ENCODE measurements at regions not wholly inside any gene's neighbourhood (a gene's known extent, or its start where the extent isn't known, plus 50 kb on each side); places are given as distances from the start of the nearest gene placed in this dataset.

DNA sequence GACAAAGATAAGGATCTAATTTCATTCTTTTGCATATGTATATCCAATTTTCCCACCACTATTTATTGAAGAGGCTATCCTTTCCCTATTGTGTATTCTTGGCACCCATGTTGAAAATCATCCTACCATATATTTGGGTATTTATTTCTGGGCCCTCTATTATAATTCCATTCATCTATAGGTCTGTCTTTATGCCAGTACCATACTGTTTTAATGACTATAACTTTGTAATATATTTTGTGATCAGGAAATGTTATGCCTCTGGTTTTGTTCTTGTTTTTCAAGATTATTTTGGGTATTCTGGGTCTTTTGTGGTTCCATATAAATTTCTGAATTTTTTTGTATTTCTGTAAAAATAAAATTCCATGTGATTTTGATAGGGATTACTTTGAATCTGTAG is 347.6 kb upstream of the SULF2 start:
- no peak for ATAC-seq
- no peak for TF ChIP-seq TCF4 (CRISPR knock-in tag; IDR thresholded peaks at IDR 0.05; ENCODE audit: borderline replicate concordance)
- TF ChIP-seq, protein P1, sequence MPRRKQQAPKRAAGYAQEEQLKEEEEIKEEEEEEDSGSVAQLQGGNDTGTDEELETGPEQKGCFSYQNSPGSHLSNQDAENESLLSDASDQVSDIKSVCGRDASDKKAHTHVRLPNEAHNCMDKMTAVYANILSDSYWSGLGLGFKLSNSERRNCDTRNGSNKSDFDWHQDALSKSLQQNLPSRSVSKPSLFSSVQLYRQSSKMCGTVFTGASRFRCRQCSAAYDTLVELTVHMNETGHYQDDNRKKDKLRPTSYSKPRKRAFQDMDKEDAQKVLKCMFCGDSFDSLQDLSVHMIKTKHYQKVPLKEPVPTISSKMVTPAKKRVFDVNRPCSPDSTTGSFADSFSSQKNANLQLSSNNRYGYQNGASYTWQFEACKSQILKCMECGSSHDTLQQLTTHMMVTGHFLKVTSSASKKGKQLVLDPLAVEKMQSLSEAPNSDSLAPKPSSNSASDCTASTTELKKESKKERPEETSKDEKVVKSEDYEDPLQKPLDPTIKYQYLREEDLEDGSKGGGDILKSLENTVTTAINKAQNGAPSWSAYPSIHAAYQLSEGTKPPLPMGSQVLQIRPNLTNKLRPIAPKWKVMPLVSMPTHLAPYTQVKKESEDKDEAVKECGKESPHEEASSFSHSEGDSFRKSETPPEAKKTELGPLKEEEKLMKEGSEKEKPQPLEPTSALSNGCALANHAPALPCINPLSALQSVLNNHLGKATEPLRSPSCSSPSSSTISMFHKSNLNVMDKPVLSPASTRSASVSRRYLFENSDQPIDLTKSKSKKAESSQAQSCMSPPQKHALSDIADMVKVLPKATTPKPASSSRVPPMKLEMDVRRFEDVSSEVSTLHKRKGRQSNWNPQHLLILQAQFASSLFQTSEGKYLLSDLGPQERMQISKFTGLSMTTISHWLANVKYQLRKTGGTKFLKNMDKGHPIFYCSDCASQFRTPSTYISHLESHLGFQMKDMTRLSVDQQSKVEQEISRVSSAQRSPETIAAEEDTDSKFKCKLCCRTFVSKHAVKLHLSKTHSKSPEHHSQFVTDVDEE (CRISPR knock-in tag; IDR thresholded peaks at IDR 0.05) = no peak
- TF ChIP-seq ESRRG (CRISPR knock-in tag; IDR thresholded peaks at IDR 0.05) = no peak
- TF ChIP-seq SNAI2 (CRISPR knock-in tag; IDR thresholded peaks at IDR 0.05) = no peak
- no peak for TF ChIP-seq ZFP3 (CRISPR knock-in tag; IDR thresholded peaks at IDR 0.05)
- no peak for TF ChIP-seq CSRNP3 (CRISPR knock-in tag; IDR thresholded peaks at IDR 0.05)
- TF ChIP-seq, protein P2, sequence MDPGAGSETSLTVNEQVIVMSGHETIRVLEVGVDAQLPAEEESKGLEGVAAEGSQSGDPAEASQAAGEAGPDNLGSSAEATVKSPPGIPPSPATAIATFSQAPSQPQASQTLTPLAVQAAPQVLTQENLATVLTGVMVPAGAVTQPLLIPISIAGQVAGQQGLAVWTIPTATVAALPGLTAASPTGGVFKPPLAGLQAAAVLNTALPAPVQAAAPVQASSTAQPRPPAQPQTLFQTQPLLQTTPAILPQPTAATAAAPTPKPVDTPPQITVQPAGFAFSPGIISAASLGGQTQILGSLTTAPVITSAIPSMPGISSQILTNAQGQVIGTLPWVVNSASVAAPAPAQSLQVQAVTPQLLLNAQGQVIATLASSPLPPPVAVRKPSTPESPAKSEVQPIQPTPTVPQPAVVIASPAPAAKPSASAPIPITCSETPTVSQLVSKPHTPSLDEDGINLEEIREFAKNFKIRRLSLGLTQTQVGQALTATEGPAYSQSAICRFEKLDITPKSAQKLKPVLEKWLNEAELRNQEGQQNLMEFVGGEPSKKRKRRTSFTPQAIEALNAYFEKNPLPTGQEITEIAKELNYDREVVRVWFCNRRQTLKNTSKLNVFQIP (CRISPR knock-in tag; IDR thresholded peaks at IDR 0.05; ENCODE audit: borderline replicate concordance, low read depth) = no peak

DNA sequence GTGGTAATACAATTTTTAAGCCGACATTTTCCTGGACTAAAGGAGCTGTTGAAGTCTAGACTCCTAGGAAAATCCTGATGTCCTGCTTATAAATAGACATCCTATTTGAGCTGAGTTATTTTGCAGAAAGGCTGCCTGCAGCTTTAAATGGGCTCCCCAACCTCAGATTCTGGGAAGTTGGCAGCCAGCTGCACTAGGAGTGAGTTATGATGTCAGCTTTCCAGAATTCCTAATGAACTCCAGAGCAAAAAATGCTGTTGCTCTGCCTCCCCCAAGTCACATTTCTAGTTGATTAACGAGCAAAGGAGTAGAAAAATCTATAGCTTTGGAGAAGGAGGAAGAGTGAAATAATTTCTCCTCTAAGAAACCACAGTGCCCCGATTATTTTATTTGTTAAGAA is 346.3 kb upstream of the SULF2 start:
- ATAC-seq = no peak
- TF ChIP-seq ISL1 (CRISPR knock-in tag; IDR thresholded peaks at IDR 0.05) = 0 out of 2 replicates have a peak, but pooled peaks have one; percentile 26
- TF ChIP-seq, protein P1 (CRISPR knock-in tag; IDR thresholded peaks at IDR 0.05) = no peak
- no peak for TF ChIP-seq ESRRG (CRISPR knock-in tag; IDR thresholded peaks at IDR 0.05)

GRCh38 chr20:48129345-48129942 is 344.2 kb upstream of the SULF2 start:
- ATAC-seq = no peak
- TF ChIP-seq ZFP3 (CRISPR knock-in tag; IDR thresholded peaks at IDR 0.05) = no peak
- no peak for TF ChIP-seq TOX (CRISPR knock-in tag; IDR thresholded peaks at IDR 0.05; ENCODE audit: borderline replicate concordance)
- no peak for TF ChIP-seq CREB5 (CRISPR knock-in tag; IDR thresholded peaks at IDR 0.05; ENCODE audit: low read depth)
- TF ChIP-seq OSR1 (CRISPR knock-in tag; IDR thresholded peaks at IDR 0.05) = no peak
- no peak for TF ChIP-seq RARB (CRISPR knock-in tag; IDR thresholded peaks at IDR 0.05)
- TF ChIP-seq, protein P1 (CRISPR knock-in tag; IDR thresholded peaks at IDR 0.05) = no peak
- no peak for TF ChIP-seq ZNF8 (CRISPR knock-in tag; IDR thresholded peaks at IDR 0.05)
- TF ChIP-seq BACH2 (CRISPR knock-in tag; IDR thresholded peaks at IDR 0.05; ENCODE audit: borderline replicate concordance) = no peak
- no peak for TF ChIP-seq TCF4 (CRISPR knock-in tag; IDR thresholded peaks at IDR 0.05; ENCODE audit: borderline replicate concordance)
- TF ChIP-seq ESRRG (CRISPR knock-in tag; IDR thresholded peaks at IDR 0.05) = no peak
- no peak for TF ChIP-seq ZFP30 (CRISPR knock-in tag; IDR thresholded peaks at IDR 0.05)
- TF ChIP-seq SNAI2 (CRISPR knock-in tag; IDR thresholded peaks at IDR 0.05) = no peak
- no peak for TF ChIP-seq ARNTL (CRISPR knock-in tag; IDR thresholded peaks at IDR 0.05; ENCODE audit: borderline replicate concordance, low read depth)
- TF ChIP-seq, protein P3, sequence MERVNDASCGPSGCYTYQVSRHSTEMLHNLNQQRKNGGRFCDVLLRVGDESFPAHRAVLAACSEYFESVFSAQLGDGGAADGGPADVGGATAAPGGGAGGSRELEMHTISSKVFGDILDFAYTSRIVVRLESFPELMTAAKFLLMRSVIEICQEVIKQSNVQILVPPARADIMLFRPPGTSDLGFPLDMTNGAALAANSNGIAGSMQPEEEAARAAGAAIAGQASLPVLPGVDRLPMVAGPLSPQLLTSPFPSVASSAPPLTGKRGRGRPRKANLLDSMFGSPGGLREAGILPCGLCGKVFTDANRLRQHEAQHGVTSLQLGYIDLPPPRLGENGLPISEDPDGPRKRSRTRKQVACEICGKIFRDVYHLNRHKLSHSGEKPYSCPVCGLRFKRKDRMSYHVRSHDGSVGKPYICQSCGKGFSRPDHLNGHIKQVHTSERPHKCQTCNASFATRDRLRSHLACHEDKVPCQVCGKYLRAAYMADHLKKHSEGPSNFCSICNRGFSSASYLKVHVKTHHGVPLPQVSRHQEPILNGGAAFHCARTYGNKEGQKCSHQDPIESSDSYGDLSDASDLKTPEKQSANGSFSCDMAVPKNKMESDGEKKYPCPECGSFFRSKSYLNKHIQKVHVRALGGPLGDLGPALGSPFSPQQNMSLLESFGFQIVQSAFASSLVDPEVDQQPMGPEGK (CRISPR knock-in tag; IDR thresholded peaks at IDR 0.05; ENCODE audit: borderline replicate concordance) = no peak
- TF ChIP-seq ZC3H10 (CRISPR knock-in tag; IDR thresholded peaks at IDR 0.05) = no peak
- TF ChIP-seq ISL1 (CRISPR knock-in tag; IDR thresholded peaks at IDR 0.05) = no peak
- TF ChIP-seq ZNF565 (CRISPR knock-in tag; conservative IDR thresholded peaks at IDR 0.05; ENCODE audit: low read depth) = no peak
- TF ChIP-seq CSDC2 (CRISPR knock-in tag; IDR thresholded peaks at IDR 0.05) = no peak

All from SK-N-SH treated with all-trans-retinoic acid at 6 μM for 48 hours (cell line).